ENCODE measurements at regions not wholly inside any gene's neighbourhood (a gene's known extent, or its start where the extent isn't known, plus 50 kb on each side); places are given as distances from the start of the nearest gene placed in this dataset.

- Histone ChIP-seq H3K9ac (ENCODE audit: low read length) (no peak overlapping the region), H3K4me2 (ENCODE audit: low read length) (no peak overlapping the region), H3F3A (ENCODE audit: insufficient read depth, low read length) (no peaks in the 10 kb centered on the region), H3K4me1 (ENCODE audit: insufficient read depth, low read length, severe bottlenecking) (no peaks in the 10 kb centered on the region), H3K4me3 (ENCODE audit: low read depth, low read length, poor library complexity, severe bottlenecking) (no peak overlapping the region), H2AFZ (ENCODE audit: low read length) (no peak overlapping the region), H3K27me3 (ENCODE audit: insufficient read depth, low read length) (no peaks in the 10 kb centered on the region), H3K9me3 (ENCODE audit: low read length) (no peaks in the 10 kb centered on the region), H3K36me3 (ENCODE audit: insufficient read depth, low read length) (no peaks in the 10 kb centered on the region), H3K9me2 (ENCODE audit: low read depth, low read length) (no peaks in the 10 kb centered on the region), H3K27ac (ENCODE audit: low read depth, low read length, poor library complexity, severe bottlenecking) (no peak overlapping the region), H4K20me1 (ENCODE audit: insufficient read depth, low read length) (no peaks in the 10 kb centered on the region), H3K79me2 (ENCODE audit: insufficient read depth, low read length) (no peaks in the 10 kb centered on the region)
- no peak for TF ChIP-seq EZH2 (IDR thresholded peaks at IDR 0.05; ENCODE audit: borderline replicate concordance, low read length)
- TF ChIP-seq CTCF (IDR thresholded peaks at IDR 0.05; ENCODE audit: low read length): no peak
These were observed 85.8 kb upstream of the XIRP2 start for GRCh38 chr2:166802475-166802874.

- no peak for TF ChIP-seq EZH2 (IDR thresholded peaks at IDR 0.05; ENCODE audit: borderline replicate concordance, low read length)
- Histone ChIP-seq H3K27ac (ENCODE audit: low read depth, low read length, poor library complexity, severe bottlenecking) (no peak overlapping the region), H3K27me3 (ENCODE audit: insufficient read depth, low read length) (no peaks in the 10 kb centered on the region), H4K20me1 (ENCODE audit: insufficient read depth, low read length) (no peaks in the 10 kb centered on the region), H2AFZ (ENCODE audit: low read length) (no peak overlapping the region), H3F3A (ENCODE audit: insufficient read depth, low read length) (no peaks in the 10 kb centered on the region), H3K36me3 (ENCODE audit: insufficient read depth, low read length) (no peaks in the 10 kb centered on the region), H3K9ac (ENCODE audit: low read length) (no peak overlapping the region), H3K4me2 (ENCODE audit: low read length) (no peak overlapping the region), H3K4me3 (ENCODE audit: low read depth, low read length, poor library complexity, severe bottlenecking) (no peak overlapping the region), H3K79me2 (ENCODE audit: insufficient read depth, low read length) (no peaks in the 10 kb centered on the region), H3K9me2 (ENCODE audit: low read depth, low read length) (no peaks in the 10 kb centered on the region), H3K9me3 (ENCODE audit: low read length) (no peaks in the 10 kb centered on the region), H3K4me1 (ENCODE audit: insufficient read depth, low read length, severe bottlenecking) (no peaks in the 10 kb centered on the region)
These were observed 95.5 kb upstream of the XIRP2 start for GRCh38 chr2:166792808-166793207.

- TF ChIP-seq CTCF (IDR thresholded peaks at IDR 0.05; ENCODE audit: low read length) (no peak), EZH2 (IDR thresholded peaks at IDR 0.05; ENCODE audit: borderline replicate concordance, low read length) (no peak)
- no peaks in the 10 kb centered on the region for H3K79me2 ChIP-seq (ENCODE audit: insufficient read depth, low read length)
These were observed 101.6 kb upstream of the XIRP2 start for GRCh38 chr2:166786707-166787106.

GRCh38 chr2:166784296-166784946 lies 103.9 kb upstream of the XIRP2 start:
- no peaks in the 10 kb centered on the region for H4K20me1 ChIP-seq (ENCODE audit: insufficient read depth, low read length)
- H3K27me3 ChIP-seq (ENCODE audit: insufficient read depth, low read length): no peaks in the 10 kb centered on the region
- H3K27ac ChIP-seq (ENCODE audit: low read depth, low read length, poor library complexity, severe bottlenecking): no peak overlapping the region
- H3K9ac ChIP-seq (ENCODE audit: low read length): no peak overlapping the region
- H3K9me2 ChIP-seq (ENCODE audit: low read depth, low read length): no peaks in the 10 kb centered on the region
- no peaks in the 10 kb centered on the region for H3K9me3 ChIP-seq (ENCODE audit: low read length)
- no peaks in the 10 kb centered on the region for H3F3A ChIP-seq (ENCODE audit: insufficient read depth, low read length)
- no peak overlapping the region for H2AFZ ChIP-seq (ENCODE audit: low read length)
- H3K4me1 ChIP-seq (ENCODE audit: insufficient read depth, low read length, severe bottlenecking): no peaks in the 10 kb centered on the region
- no peak overlapping the region for H3K4me2 ChIP-seq (ENCODE audit: low read length)
- H3K36me3 ChIP-seq (ENCODE audit: insufficient read depth, low read length): no peaks in the 10 kb centered on the region
- H3K79me2 ChIP-seq (ENCODE audit: insufficient read depth, low read length): no peaks in the 10 kb centered on the region
- no peak overlapping the region for H3K4me3 ChIP-seq (ENCODE audit: low read depth, low read length, poor library complexity, severe bottlenecking)
- TF ChIP-seq CTCF (IDR thresholded peaks at IDR 0.05; ENCODE audit: low read length): no peak
- TF ChIP-seq EZH2 (IDR thresholded peaks at IDR 0.05; ENCODE audit: borderline replicate concordance, low read length): no peak

More at GRCh38 chr2:166786707-166787106, 101.6 kb upstream of the XIRP2 start:
- no peak overlapping the region for H3K4me3 ChIP-seq (ENCODE audit: low read depth, low read length, poor library complexity, severe bottlenecking)
- no peak overlapping the region for H3K27ac ChIP-seq (ENCODE audit: low read depth, low read length, poor library complexity, severe bottlenecking)
- H3K9me3 ChIP-seq (ENCODE audit: low read length): no peaks in the 10 kb centered on the region
- H3K27me3 ChIP-seq (ENCODE audit: insufficient read depth, low read length): no peaks in the 10 kb centered on the region
- no peaks in the 10 kb centered on the region for H3K4me1 ChIP-seq (ENCODE audit: insufficient read depth, low read length, severe bottlenecking)
- no peak overlapping the region for H2AFZ ChIP-seq (ENCODE audit: low read length)
- H3K4me2 ChIP-seq (ENCODE audit: low read length): no peak overlapping the region
- no peak overlapping the region for H3K9ac ChIP-seq (ENCODE audit: low read length)
- no peaks in the 10 kb centered on the region for H3K36me3 ChIP-seq (ENCODE audit: insufficient read depth, low read length)
- H3F3A ChIP-seq (ENCODE audit: insufficient read depth, low read length): no peaks in the 10 kb centered on the region
- H4K20me1 ChIP-seq (ENCODE audit: insufficient read depth, low read length): no peaks in the 10 kb centered on the region
- no peaks in the 10 kb centered on the region for H3K9me2 ChIP-seq (ENCODE audit: low read depth, low read length)

Measured in OCI-LY1 (cell line).